Panc1 (cell line): ENCODE measurements at regions not wholly inside any gene's neighbourhood (a gene's known extent, or its start where the extent isn't known, plus 50 kb on each side); places are given as distances from the start of the nearest gene placed in this dataset.

ENCODE experiments used
- ATAC-seq: fragments of 200-7000 bp; cut with Tn5 transposase; 2 replicates; pipeline ENCODE4 v1.9.1; 2020; ENCODE audit warnings: mild to moderate bottlenecking, moderate library complexity
- BruUV-seq: library from RNA; stranded (reverse); fragments of 400-500 nt; replicated peaks from 2 replicates; lab custom pipeline; 2021; lab: Mats Ljungman, UMichigan
- CTCF ChIA-PET: fragments of 300-600 bp; sonication (Branson Sonifier 250); formaldehyde crosslinking; loops from one replicate; lab custom pipeline; 2022; ENCODE audit warnings: antibody characterized with exemption; lab: Charles Lee
- POLR2A ChIA-PET: fragments of 300-600 bp; sonication (Branson Sonifier 250); formaldehyde crosslinking; loops from one replicate; lab custom pipeline; 2022; ENCODE audit warnings: antibody characterized with exemption; lab: Charles Lee
- DNase-seq: peaks from one replicate; pipeline ENCODE4 v3.0.0-alpha.2; 2010; ENCODE audit warnings: low read depth, low spot score
- H3K27ac ChIP-seq: 2 replicates; pipeline ENCODE4 v1.5.1; 2011; ENCODE audit warnings: mild to moderate bottlenecking, low read length, inconsistent platforms
- H3K27me3 ChIP-seq: fragments of 200-500 bp; sonication (Bioruptor generic); 2 replicates; pipeline ENCODE4 v1.6.0; 2014; ENCODE audit warnings: low read length, inconsistent platforms; ENCODE audit not compliant: control insufficient read depth, insufficient read depth
- H3K36me3 ChIP-seq: fragments of 200-500 bp; sonication (Bioruptor generic); 2 replicates; pipeline ENCODE4 v1.5.1; 2014; ENCODE audit warnings: inconsistent platforms, mild to moderate bottlenecking, low read length, moderate library complexity; ENCODE audit not compliant: control insufficient read depth, insufficient read depth
- H3K4me1 ChIP-seq: 2 replicates; pipeline ENCODE4 v1.5.1; 2011; ENCODE audit warnings: inconsistent platforms, mild to moderate bottlenecking, low read length, moderate library complexity; ENCODE audit not compliant: control insufficient read depth, insufficient read depth
- H3K4me3 ChIP-seq, 2 experiments: 2 replicates each; pipeline ENCODE4 v1.5.1; 2011 to 2012; ENCODE audit warnings: low read depth in 2 of 2, low read length in 2 of 2, mild to moderate bottlenecking in 2 of 2, inconsistent platforms in 1 of 2, moderate library complexity in 1 of 2
- H3K9me3 ChIP-seq: fragments of 200-500 bp; sonication (Bioruptor generic); 2 replicates; pipeline ENCODE4 v1.5.1; 2014; ENCODE audit warnings: low read depth, mild to moderate bottlenecking, inconsistent platforms, low read length, moderate library complexity; ENCODE audit not compliant: control insufficient read depth, insufficient read depth
- CTCF ChIP-seq: fragments of 450-650 bp; IDR thresholded peaks from 2 replicates; pipeline ENCODE4 v1.5.1; 2017; ENCODE audit warnings: mild to moderate bottlenecking
- POLR2AphosphoS5 ChIP-seq: IDR thresholded peaks from 2 replicates; pipeline ENCODE4 v1.6.1; 2012; ENCODE audit warnings: mild to moderate bottlenecking, low read depth, low read length, moderate library complexity
- REST ChIP-seq, 2 experiments: IDR thresholded peaks; 2 replicates each; pipeline ENCODE4 v1.6.1; 2011 to 2012; ENCODE audit warnings: low read depth in 2 of 2, control low read depth in 1 of 2, low read length in 1 of 2, mild to moderate bottlenecking in 1 of 2, moderate library complexity in 1 of 2; ENCODE audit not compliant: insufficient read depth in 1 of 2
- SIN3A ChIP-seq: IDR thresholded peaks from 2 replicates; pipeline ENCODE4 v1.6.1; 2012; ENCODE audit warnings: low read depth, mild to moderate bottlenecking, low read length, moderate library complexity, borderline replicate concordance; ENCODE audit not compliant: insufficient read depth
- TCF7L2 ChIP-seq: IDR thresholded peaks from 2 replicates; pipeline ENCODE4 v1.6.1; 2011; ENCODE audit warnings: mild to moderate bottlenecking, low read depth, low read length, inconsistent platforms
- in situ Hi-C: cut with HindIII; loops from 2 replicates; pipeline ENCODE4 v1.10.0; 2016; ENCODE audit warnings: low sequenced_read_pairs, low pct_unique_long_range_greater_than_20kb
- intact Hi-C: fragments of 100-400 bp; cut with micrococcal nuclease; formaldehyde crosslinking; loops from one replicate; pipeline ENCODE4 v1.10.0; 2022; ENCODE audit not compliant: unreplicated experiment

- Histone ChIP-seq H3K4me1 (no peaks in the 10 kb centered on the region), H3K36me3 (no peaks in the 10 kb centered on the region), H3K27ac (no peak overlapping the region), H3K27me3 (no peaks in the 10 kb centered on the region), H3K4me3 (no peak overlapping the region), H3K9me3 (no peaks in the 10 kb centered on the region)
- ChIA-PET CTCF (no interaction called here), POLR2A (no interaction called here)
- no peak for ATAC-seq
- no peak for DNase-seq
- in situ Hi-C loops (no loop called here), intact Hi-C loops (no loop called here)
- no TSS peak for BruUV-seq
- TF ChIP-seq REST (IDR thresholded peaks at IDR 0.05; ENCODE audit: insufficient read depth in 1 of 2, low read depth in 2 of 2, low read length in 1 of 2) = no peak
- TF ChIP-seq POLR2AphosphoS5 = no peak
- TF ChIP-seq TCF7L2 = no peak
- no peak for TF ChIP-seq CTCF
- no peak for TF ChIP-seq SIN3A
These were observed 146.9 kb upstream of the AHI1 start for GRCh38 chr6:135644394-135644793.

GRCh38 chr6:135647521-135647920 is 150.0 kb upstream of the AHI1 start:
- no TSS peak for BruUV-seq
- H3K27me3 ChIP-seq = no peaks in the 10 kb centered on the region
- POLR2A ChIA-PET = no interaction called here
- H3K27ac ChIP-seq = no peak overlapping the region
- H3K36me3 ChIP-seq = no peaks in the 10 kb centered on the region
- H3K4me1 ChIP-seq = no peaks in the 10 kb centered on the region
- CTCF ChIA-PET = no interaction called here
- in situ Hi-C loops = no loop called here
- H3K9me3 ChIP-seq = no peaks in the 10 kb centered on the region
- ATAC-seq (no peak), DNase-seq (no peak)
- intact Hi-C loops = no loop called here
- no peak for TF ChIP-seq POLR2AphosphoS5
- TF ChIP-seq TCF7L2 = no peak
- no peak for TF ChIP-seq REST (IDR thresholded peaks at IDR 0.05; ENCODE audit: insufficient read depth in 1 of 2, low read depth in 2 of 2, low read length in 1 of 2)
- no peak for TF ChIP-seq SIN3A
- TF ChIP-seq CTCF = no peak
- H3K4me3 ChIP-seq = no peak overlapping the region
